Keratinocyte (primary cell): ENCODE measurements at regions not wholly inside any gene's neighbourhood (a gene's known extent, or its start where the extent isn't known, plus 50 kb on each side); places are given as distances from the start of the nearest gene placed in this dataset.

ENCODE experiments used
- DNase-seq: peaks from one replicate; pipeline ENCODE4 v3.0.0-alpha.2; 2011; ENCODE audit warnings: low read depth, missing footprints, low spot score
- FAIRE-seq: peaks from 2 replicates; lab custom pipeline; 2011; peaks lifted over from hg19 to GRCh38; lab: Jason Lieb, UNC
- H2AFZ ChIP-seq: 2 replicates; pipeline ENCODE4 v1.6.0; 2012; ENCODE audit warnings: low read length, control low read depth, inconsistent platforms; ENCODE audit not compliant: control insufficient read depth
- H3K27ac ChIP-seq: 2 replicates; pipeline ENCODE4 v1.5.1; 2011; ENCODE audit warnings: low read length; ENCODE audit not compliant: control insufficient read depth, insufficient read depth
- H3K27me3 ChIP-seq: 3 replicates; pipeline ENCODE4 v1.6.0; 2011; ENCODE audit warnings: low read length; ENCODE audit not compliant: control insufficient read depth, insufficient read depth; ENCODE audit errors: extremely low read depth
- H3K36me3 ChIP-seq, 2 experiments: 2 replicates in 1 of 2; 3 replicates in 1 of 2; pipeline ENCODE4 v1.5.1; 2011; ENCODE audit warnings: low read length in 2 of 2, mild to moderate bottlenecking in 1 of 2; ENCODE audit not compliant: control insufficient read depth in 2 of 2, insufficient read depth in 2 of 2; ENCODE audit errors: extremely low read depth in 1 of 2
- H3K4me1 ChIP-seq: 3 replicates; pipeline ENCODE4 v1.5.1; 2011; ENCODE audit warnings: low read length; ENCODE audit not compliant: control insufficient read depth, insufficient read depth; ENCODE audit errors: extremely low read depth
- H3K4me2 ChIP-seq: 3 replicates; pipeline ENCODE4 v1.6.0; 2011; ENCODE audit warnings: low read depth, low read length; ENCODE audit not compliant: control insufficient read depth, insufficient read depth; ENCODE audit errors: extremely low read depth
- H3K4me3 ChIP-seq, 3 experiments: fragments of 200-600 bp in 1 of 3; sonication (generic) in 1 of 3; 2 replicates in 2 of 3; 3 replicates in 1 of 3; pipeline ENCODE4 v1.5.1; 2011 to 2016; ENCODE audit warnings: low read length in 3 of 3, mild to moderate bottlenecking in 3 of 3, control low read depth in 2 of 3, inconsistent platforms in 1 of 3, low read depth in 1 of 3, mixed read lengths in 1 of 3, mixed run types in 1 of 3, moderate library complexity in 1 of 3; ENCODE audit not compliant: control insufficient read depth in 2 of 3, insufficient read depth in 2 of 3; ENCODE audit errors: extremely low read depth in 1 of 3
- H3K79me2 ChIP-seq: 2 replicates; pipeline ENCODE4 v1.6.0; 2012; ENCODE audit warnings: low read length; ENCODE audit not compliant: control insufficient read depth, insufficient read depth
- H3K9ac ChIP-seq: 3 replicates; pipeline ENCODE4 v1.6.0; 2011; ENCODE audit warnings: low read length; ENCODE audit not compliant: control insufficient read depth, insufficient read depth; ENCODE audit errors: extremely low read depth
- H3K9me1 ChIP-seq: 3 replicates; pipeline ENCODE4 v1.6.0; 2011; ENCODE audit warnings: low read length; ENCODE audit not compliant: control insufficient read depth, insufficient read depth; ENCODE audit errors: extremely low read depth
- H3K9me3 ChIP-seq: 2 replicates; pipeline ENCODE4 v1.5.1; 2012; ENCODE audit warnings: low read depth, low read length; ENCODE audit not compliant: control insufficient read depth
- H4K20me1 ChIP-seq: 3 replicates; pipeline ENCODE4 v1.6.0; 2011; ENCODE audit warnings: low read length; ENCODE audit not compliant: control insufficient read depth, insufficient read depth; ENCODE audit errors: extremely low read depth
- CTCF ChIP-seq, 3 experiments: IDR thresholded peaks in 1 of 3; conservative IDR thresholded peaks in 1 of 3; optimal IDR thresholded peaks in 1 of 3; 2 replicates in 2 of 3; 3 replicates in 1 of 3; pipeline versions ENCODE3 to v1.5.1; 2011; ENCODE audit warnings: low read length in 3 of 3, mild to moderate bottlenecking in 3 of 3, moderate library complexity in 2 of 3, control low read depth in 1 of 3, inconsistent platforms in 1 of 3; ENCODE audit not compliant: insufficient read depth in 2 of 3; ENCODE audit errors: extremely low read depth in 1 of 3
- EZH2 ChIP-seq: IDR thresholded peaks from one replicate; pipeline ENCODE4 v1.6.1; 2012; ENCODE audit warnings: inconsistent platforms, mild to moderate bottlenecking, low read length, moderate library complexity
- dilution Hi-C: fragments of 300-500 bp; cut with MboI; formaldehyde crosslinking; loops from one replicate; pipeline ENCODE4 v1.7.0; 2020; ENCODE audit warnings: low sequenced_read_pairs; ENCODE audit not compliant: extremely low pct_ligation_motif_present

DNA sequence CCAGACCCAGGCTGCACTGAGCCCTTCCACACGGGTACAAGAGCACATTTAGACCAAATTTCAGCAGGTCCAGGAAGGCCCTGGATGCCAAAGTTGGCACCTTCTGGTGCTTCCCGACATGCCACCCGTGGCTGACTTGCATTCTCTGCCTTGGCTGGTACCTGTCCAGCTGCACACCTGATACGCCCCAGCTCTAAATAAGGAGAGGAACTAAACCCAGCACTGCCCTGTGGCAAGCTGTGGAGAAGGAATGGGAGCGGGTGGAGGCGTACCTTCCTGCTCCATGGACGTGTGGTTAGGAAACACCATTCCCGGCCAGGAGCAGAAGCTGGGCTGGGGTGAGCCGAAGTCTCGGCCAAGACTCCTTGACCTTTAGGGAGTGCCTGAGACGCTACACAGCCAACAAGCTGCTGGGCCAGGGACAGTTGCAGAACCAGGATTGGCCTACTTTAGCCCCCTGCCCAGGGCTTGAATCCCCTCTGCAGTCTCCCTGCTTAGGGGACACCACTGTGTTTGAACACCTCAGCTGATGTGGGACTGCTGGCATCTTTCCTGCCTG, 86.5 kb upstream of the TAF1B start:
- H3K9ac ChIP-seq: peak overlapping the region; percentile 8
- H4K20me1 ChIP-seq: no peaks in the 10 kb centered on the region
- H3K27me3 ChIP-seq: no peaks in the 10 kb centered on the region
- H3K4me1 ChIP-seq: peaks cover 64% of the 10 kb centered on the region
- no peaks in the 10 kb centered on the region for H3K9me1 ChIP-seq
- peak overlapping the region; percentile 24 for H3K4me2 ChIP-seq
- H3K4me3 ChIP-seq: no peak overlapping the region
- H3K79me2 ChIP-seq: no peaks in the 10 kb centered on the region
- DNase-seq (no peak), FAIRE-seq (peak; percentile 17)
- no peaks in the 10 kb centered on the region for H3K36me3 ChIP-seq
- dilution Hi-C loops: loop anchor here (25.0 kb wide), 1 partner anchor 281 kb away; the partner anchor contains the start of gene KLF11
- no peak overlapping the region for H3K27ac ChIP-seq
- TF ChIP-seq EZH2: no peak
- TF ChIP-seq CTCF (optimal IDR thresholded peaks at IDR 0.05 in 1 of 3, IDR thresholded peaks at IDR 0.05 in 1 of 3, conservative IDR thresholded peaks at IDR 0.05 in 1 of 3; ENCODE audit: extremely low read depth in 1 of 3, insufficient read depth in 2 of 3, low read length in 3 of 3): no peak
- no peak overlapping the region for H2AFZ ChIP-seq
- no peaks in the 10 kb centered on the region for H3K9me3 ChIP-seq

- Histone ChIP-seq H3K9me3 (no peaks in the 10 kb centered on the region), H3K4me1 (peaks cover 56% of the 10 kb centered on the region), H3K4me3 (peak overlapping the region in 1 of 3 experiments; percentile 2), H4K20me1 (no peaks in the 10 kb centered on the region), H3K36me3 (no peaks in the 10 kb centered on the region), H3K27ac (no peak overlapping the region), H2AFZ (peak overlapping the region; percentile 65), H3K79me2 (no peaks in the 10 kb centered on the region), H3K9ac (no peak overlapping the region), H3K4me2 (peak overlapping the region; percentile 62), H3K9me1 (no peaks in the 10 kb centered on the region), H3K27me3 (no peaks in the 10 kb centered on the region)
- DNase-seq (no peak), FAIRE-seq (peak; percentile 56)
- TF ChIP-seq CTCF (optimal IDR thresholded peaks at IDR 0.05 in 1 of 3, IDR thresholded peaks at IDR 0.05 in 1 of 3, conservative IDR thresholded peaks at IDR 0.05 in 1 of 3; ENCODE audit: extremely low read depth in 1 of 3, insufficient read depth in 2 of 3, low read length in 3 of 3) (peak in 1 of 3 experiments; percentile 5), EZH2 (no peak)
- dilution Hi-C loops: loop anchor here (25.0 kb wide), 1 partner anchor 280 kb away; the partner anchor contains the start of gene KLF11
Observed at GRCh38 chr2:9757501-9758264, 85.6 kb upstream of the TAF1B start.
